ENCODE measurements at regions not wholly inside any gene's neighbourhood (a gene's known extent, or its start where the extent isn't known, plus 50 kb on each side); places are given as distances from the start of the nearest gene placed in this dataset.

GRCh38 chr6:129967427-129967826 lies 51.0 kb upstream of the L3MBTL3 start:
- no peak overlapping the region for H3K27ac ChIP-seq
- H3K4me3 ChIP-seq: no peak overlapping the region
- H3K4me1 ChIP-seq: no peaks in the 10 kb centered on the region
- no peak for DNase-seq (ENCODE audit: extremely low spot score in 2 of 2)
- intact Hi-C loops (cut with DNase I): no loop called here
- no peaks in the 10 kb centered on the region for H3K27me3 ChIP-seq
- TF ChIP-seq POLR2AphosphoS5 (IDR thresholded peaks at IDR 0.05; ENCODE audit: insufficient read depth in 1 of 2, low read depth in 1 of 2) (no peak), POLR2A (IDR thresholded peaks at IDR 0.05) (no peak), CTCF (IDR thresholded peaks at IDR 0.05) (no peak)
- H3K36me3 ChIP-seq: no peaks in the 10 kb centered on the region
- H3K9me3 ChIP-seq: no peaks in the 10 kb centered on the region

- H3K36me3 ChIP-seq: no peaks in the 10 kb centered on the region
- H3K9me3 ChIP-seq: no peaks in the 10 kb centered on the region
- no peaks in the 10 kb centered on the region for H3K27me3 ChIP-seq
- no peaks in the 10 kb centered on the region for H3K4me1 ChIP-seq
- H3K27ac ChIP-seq: no peak overlapping the region
- no peak for TF ChIP-seq POLR2AphosphoS5 (IDR thresholded peaks at IDR 0.05; ENCODE audit: insufficient read depth in 1 of 2, low read depth in 1 of 2)
- no peak for TF ChIP-seq CTCF (IDR thresholded peaks at IDR 0.05)
- TF ChIP-seq POLR2A (IDR thresholded peaks at IDR 0.05): no peak
- DNase-seq (ENCODE audit: extremely low spot score in 2 of 2): no peak
- intact Hi-C loops (cut with DNase I): no loop called here
- H3K4me3 ChIP-seq: no peak overlapping the region
Observed at GRCh38 chr6:129966125-129966524, 52.3 kb upstream of the L3MBTL3 start.

GRCh38 chr6:129965096-129965495 lies 53.3 kb upstream of the L3MBTL3 start:
- Histone ChIP-seq H3K9me3 (no peaks in the 10 kb centered on the region), H3K27me3 (no peaks in the 10 kb centered on the region), H3K4me3 (no peak overlapping the region), H3K36me3 (no peaks in the 10 kb centered on the region), H3K4me1 (no peaks in the 10 kb centered on the region), H3K27ac (no peak overlapping the region)
- no peak for TF ChIP-seq POLR2AphosphoS5 (IDR thresholded peaks at IDR 0.05; ENCODE audit: insufficient read depth in 1 of 2, low read depth in 1 of 2)
- no peak for TF ChIP-seq POLR2A (IDR thresholded peaks at IDR 0.05)
- TF ChIP-seq CTCF (IDR thresholded peaks at IDR 0.05): no peak
- intact Hi-C loops (cut with DNase I): no loop called here
- DNase-seq (ENCODE audit: extremely low spot score in 2 of 2): no peak

GRCh38 chr6:129959358-129959930 lies 58.9 kb upstream of the L3MBTL3 start:
- Histone ChIP-seq H3K4me3 (no peak overlapping the region), H3K27me3 (no peaks in the 10 kb centered on the region), H3K27ac (no peak overlapping the region), H3K36me3 (no peaks in the 10 kb centered on the region), H3K4me1 (no peaks in the 10 kb centered on the region), H3K9me3 (no peaks in the 10 kb centered on the region)
- intact Hi-C loops (cut with DNase I): no loop called here
- TF ChIP-seq POLR2AphosphoS5 (IDR thresholded peaks at IDR 0.05; ENCODE audit: insufficient read depth in 1 of 2, low read depth in 1 of 2) (no peak), POLR2A (IDR thresholded peaks at IDR 0.05) (no peak), CTCF (IDR thresholded peaks at IDR 0.05) (no peak)
- DNase-seq (ENCODE audit: extremely low spot score in 2 of 2): no peak

DNA sequence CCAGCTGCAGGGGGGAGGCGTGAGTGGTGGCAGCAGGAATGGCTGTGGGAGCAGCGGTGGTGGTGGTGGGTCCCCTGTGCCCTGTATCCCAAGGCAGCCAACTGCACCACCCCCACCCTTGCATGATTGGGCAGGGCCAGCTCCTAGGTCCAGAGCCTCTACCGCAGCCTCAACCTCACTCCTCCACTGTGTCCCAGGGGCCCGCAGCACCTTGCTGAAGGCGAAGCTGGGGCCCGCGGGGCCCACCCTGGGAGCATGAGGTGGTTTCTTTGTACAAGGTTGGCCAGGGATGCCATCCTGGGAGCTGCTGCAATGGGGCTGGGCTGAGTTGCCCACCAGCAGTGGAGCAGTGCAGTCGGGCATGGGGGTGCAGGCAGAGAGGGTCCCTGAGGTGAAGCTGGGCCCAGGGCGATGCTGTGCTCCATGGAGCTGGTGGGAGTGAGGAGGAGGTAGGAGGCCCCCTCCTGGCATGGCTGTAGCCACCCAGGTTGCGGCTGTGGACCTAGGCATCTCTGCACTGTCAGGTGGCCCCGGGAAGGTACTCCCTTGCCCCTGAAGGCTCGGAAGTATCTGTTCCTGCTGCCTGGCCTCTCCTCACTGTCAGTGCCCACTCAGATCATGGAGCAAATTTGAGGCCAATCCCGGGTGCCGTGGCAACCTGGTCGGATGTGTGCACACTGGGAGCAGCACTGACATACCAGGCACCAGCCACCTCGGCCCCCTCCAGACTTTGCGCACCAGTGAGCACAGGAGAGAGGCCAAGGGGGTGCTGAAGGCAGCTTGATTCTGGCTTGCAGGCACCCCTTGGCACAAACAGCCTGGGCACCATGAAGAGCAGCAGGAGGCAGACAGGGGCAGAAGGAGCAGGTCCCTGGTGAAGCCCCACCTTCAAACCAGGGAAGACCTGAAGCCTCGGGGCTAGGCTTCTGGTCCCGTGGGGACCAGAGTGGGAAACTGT lies 60.2 kb upstream of the L3MBTL3 start:
- no peak for TF ChIP-seq POLR2A (IDR thresholded peaks at IDR 0.05)
- Histone ChIP-seq H3K4me3 (no peak overlapping the region), H3K27me3 (no peaks in the 10 kb centered on the region), H3K9me3 (no peaks in the 10 kb centered on the region), H3K36me3 (no peaks in the 10 kb centered on the region), H3K4me1 (no peaks in the 10 kb centered on the region), H3K27ac (no peak overlapping the region)
- no peak for DNase-seq (ENCODE audit: extremely low spot score in 2 of 2)
- intact Hi-C loops (cut with DNase I): no loop called here
